ENCODE measurements at regions not wholly inside any gene's neighbourhood (a gene's known extent, or its start where the extent isn't known, plus 50 kb on each side); places are given as distances from the start of the nearest gene placed in this dataset.

- Histone ChIP-seq H3K4me3 (ENCODE audit: low read length in 3 of 3) (no peak overlapping the region), H3K4me1 (ENCODE audit: control insufficient read depth in 3 of 3, insufficient read depth in 3 of 3, low read length in 3 of 3) (peaks cover 0 to 4% (median 0%) of the 10 kb centered on the region in 3 donors), H3K9ac (ENCODE audit: low read depth in 1 of 3, low read length in 3 of 3) (no peak overlapping the region), H3K36me3 (ENCODE audit: control insufficient read depth in 3 of 3, insufficient read depth in 3 of 3, low read length in 3 of 3) (no peaks in the 10 kb centered on the region), H3K27ac (ENCODE audit: low read depth, low read length) (no peak overlapping the region), H3K9me3 (ENCODE audit: control insufficient read depth in 3 of 3, low read length in 3 of 3) (no peaks in the 10 kb centered on the region), H3K27me3 (ENCODE audit: control insufficient read depth in 3 of 3, insufficient read depth in 3 of 3, low read length in 3 of 3) (no peaks in the 10 kb centered on the region)
These were observed 294.1 kb upstream of the KAZN start for GRCh38 chr1:14304381-14304865.

- Histone ChIP-seq H3K27me3 (ENCODE audit: control insufficient read depth in 3 of 3, insufficient read depth in 3 of 3, low read length in 3 of 3) (no peaks in the 10 kb centered on the region), H3K4me3 (ENCODE audit: low read length in 3 of 3) (no peak overlapping the region), H3K9me3 (ENCODE audit: control insufficient read depth in 3 of 3, low read length in 3 of 3) (no peaks in the 10 kb centered on the region), H3K9ac (ENCODE audit: low read depth in 1 of 3, low read length in 3 of 3) (no peak overlapping the region), H3K36me3 (ENCODE audit: control insufficient read depth in 3 of 3, insufficient read depth in 3 of 3, low read length in 3 of 3) (no peaks in the 10 kb centered on the region), H3K27ac (ENCODE audit: low read depth, low read length) (no peak overlapping the region), H3K4me1 (ENCODE audit: control insufficient read depth in 3 of 3, insufficient read depth in 3 of 3, low read length in 3 of 3) (peaks cover 0 to 4% (median 0%) of the 10 kb centered on the region in 3 donors)
These were observed 290.0 kb upstream of the KAZN start for GRCh38 chr1:14308460-14308859.

GRCh38 chr1:14309984-14310383 is 288.5 kb upstream of the KAZN start:
- no peaks in the 10 kb centered on the region for H3K27me3 ChIP-seq (ENCODE audit: control insufficient read depth in 3 of 3, insufficient read depth in 3 of 3, low read length in 3 of 3)
- no peak overlapping the region for H3K9ac ChIP-seq (ENCODE audit: low read depth in 1 of 3, low read length in 3 of 3)
- H3K27ac ChIP-seq (ENCODE audit: low read depth, low read length): no peak overlapping the region
- H3K36me3 ChIP-seq (ENCODE audit: control insufficient read depth in 3 of 3, insufficient read depth in 3 of 3, low read length in 3 of 3): no peaks in the 10 kb centered on the region
- H3K9me3 ChIP-seq (ENCODE audit: control insufficient read depth in 3 of 3, low read length in 3 of 3): no peaks in the 10 kb centered on the region
- no peak overlapping the region for H3K4me3 ChIP-seq (ENCODE audit: low read length in 3 of 3)
- H3K4me1 ChIP-seq (ENCODE audit: control insufficient read depth in 3 of 3, insufficient read depth in 3 of 3, low read length in 3 of 3): peaks cover 0 to 4% (median 0%) of the 10 kb centered on the region in 3 donors

GRCh38 chr1:14310476-14310875 is 288.0 kb upstream of the KAZN start:
- Histone ChIP-seq H3K36me3 (ENCODE audit: control insufficient read depth in 3 of 3, insufficient read depth in 3 of 3, low read length in 3 of 3) (no peaks in the 10 kb centered on the region), H3K4me3 (ENCODE audit: low read length in 3 of 3) (no peak overlapping the region), H3K27ac (ENCODE audit: low read depth, low read length) (no peak overlapping the region), H3K9ac (ENCODE audit: low read depth in 1 of 3, low read length in 3 of 3) (no peak overlapping the region), H3K27me3 (ENCODE audit: control insufficient read depth in 3 of 3, insufficient read depth in 3 of 3, low read length in 3 of 3) (no peaks in the 10 kb centered on the region), H3K9me3 (ENCODE audit: control insufficient read depth in 3 of 3, low read length in 3 of 3) (no peaks in the 10 kb centered on the region), H3K4me1 (ENCODE audit: control insufficient read depth in 3 of 3, insufficient read depth in 3 of 3, low read length in 3 of 3) (peaks cover 0 to 4% (median 0%) of the 10 kb centered on the region in 3 donors)

- Histone ChIP-seq H3K27ac (ENCODE audit: low read depth, low read length) (no peak overlapping the region), H3K9ac (ENCODE audit: low read depth in 1 of 3, low read length in 3 of 3) (no peak overlapping the region), H3K27me3 (ENCODE audit: control insufficient read depth in 3 of 3, insufficient read depth in 3 of 3, low read length in 3 of 3) (no peaks in the 10 kb centered on the region), H3K4me3 (ENCODE audit: low read length in 3 of 3) (no peak overlapping the region), H3K4me1 (ENCODE audit: control insufficient read depth in 3 of 3, insufficient read depth in 3 of 3, low read length in 3 of 3) (no peaks in the 10 kb centered on the region), H3K9me3 (ENCODE audit: control insufficient read depth in 3 of 3, low read length in 3 of 3) (no peaks in the 10 kb centered on the region), H3K36me3 (ENCODE audit: control insufficient read depth in 3 of 3, insufficient read depth in 3 of 3, low read length in 3 of 3) (no peaks in the 10 kb centered on the region)
These were observed 284.6 kb upstream of the KAZN start for GRCh38 chr1:14313731-14314431.

GRCh38 chr1:14318830-14319229 is 279.7 kb upstream of the KAZN start:
- H3K36me3 ChIP-seq (ENCODE audit: control insufficient read depth in 3 of 3, insufficient read depth in 3 of 3, low read length in 3 of 3): no peaks in the 10 kb centered on the region
- no peaks in the 10 kb centered on the region for H3K9me3 ChIP-seq (ENCODE audit: control insufficient read depth in 3 of 3, low read length in 3 of 3)

GRCh38 chr1:14320518-14320917 is 278.0 kb upstream of the KAZN start:
- Histone ChIP-seq H3K4me3 (ENCODE audit: low read length in 3 of 3) (no peak overlapping the region), H3K27me3 (ENCODE audit: control insufficient read depth in 3 of 3, insufficient read depth in 3 of 3, low read length in 3 of 3) (no peaks in the 10 kb centered on the region), H3K27ac (ENCODE audit: low read depth, low read length) (no peak overlapping the region), H3K9me3 (ENCODE audit: control insufficient read depth in 3 of 3, low read length in 3 of 3) (no peaks in the 10 kb centered on the region), H3K4me1 (ENCODE audit: control insufficient read depth in 3 of 3, insufficient read depth in 3 of 3, low read length in 3 of 3) (no peaks in the 10 kb centered on the region), H3K9ac (ENCODE audit: low read depth in 1 of 3, low read length in 3 of 3) (no peak overlapping the region), H3K36me3 (ENCODE audit: control insufficient read depth in 3 of 3, insufficient read depth in 3 of 3, low read length in 3 of 3) (no peaks in the 10 kb centered on the region)

More at GRCh38 chr1:14318830-14319229, 279.7 kb upstream of the KAZN start:
- Histone ChIP-seq H3K4me3 (ENCODE audit: low read length in 3 of 3) (no peak overlapping the region), H3K27ac (ENCODE audit: low read depth, low read length) (no peak overlapping the region), H3K9ac (ENCODE audit: low read depth in 1 of 3, low read length in 3 of 3) (no peak overlapping the region), H3K4me1 (ENCODE audit: control insufficient read depth in 3 of 3, insufficient read depth in 3 of 3, low read length in 3 of 3) (no peaks in the 10 kb centered on the region), H3K27me3 (ENCODE audit: control insufficient read depth in 3 of 3, insufficient read depth in 3 of 3, low read length in 3 of 3) (no peaks in the 10 kb centered on the region)

GRCh38 chr1:14320986-14321385 is 277.5 kb upstream of the KAZN start:
- Histone ChIP-seq H3K9me3 (ENCODE audit: control insufficient read depth in 3 of 3, low read length in 3 of 3) (no peaks in the 10 kb centered on the region), H3K36me3 (ENCODE audit: control insufficient read depth in 3 of 3, insufficient read depth in 3 of 3, low read length in 3 of 3) (no peaks in the 10 kb centered on the region), H3K9ac (ENCODE audit: low read depth in 1 of 3, low read length in 3 of 3) (no peak overlapping the region), H3K4me1 (ENCODE audit: control insufficient read depth in 3 of 3, insufficient read depth in 3 of 3, low read length in 3 of 3) (no peaks in the 10 kb centered on the region), H3K27me3 (ENCODE audit: control insufficient read depth in 3 of 3, insufficient read depth in 3 of 3, low read length in 3 of 3) (no peaks in the 10 kb centered on the region), H3K27ac (ENCODE audit: low read depth, low read length) (no peak overlapping the region), H3K4me3 (ENCODE audit: low read length in 3 of 3) (no peak overlapping the region)

GRCh38 chr1:14321422-14321821 is 277.1 kb upstream of the KAZN start:
- Histone ChIP-seq H3K36me3 (ENCODE audit: control insufficient read depth in 3 of 3, insufficient read depth in 3 of 3, low read length in 3 of 3) (no peaks in the 10 kb centered on the region), H3K27me3 (ENCODE audit: control insufficient read depth in 3 of 3, insufficient read depth in 3 of 3, low read length in 3 of 3) (no peaks in the 10 kb centered on the region), H3K4me3 (ENCODE audit: low read length in 3 of 3) (no peak overlapping the region), H3K9me3 (ENCODE audit: control insufficient read depth in 3 of 3, low read length in 3 of 3) (no peaks in the 10 kb centered on the region), H3K27ac (ENCODE audit: low read depth, low read length) (no peak overlapping the region), H3K4me1 (ENCODE audit: control insufficient read depth in 3 of 3, insufficient read depth in 3 of 3, low read length in 3 of 3) (no peaks in the 10 kb centered on the region), H3K9ac (ENCODE audit: low read depth in 1 of 3, low read length in 3 of 3) (no peak overlapping the region)

- no peaks in the 10 kb centered on the region for H3K36me3 ChIP-seq (ENCODE audit: control insufficient read depth in 3 of 3, insufficient read depth in 3 of 3, low read length in 3 of 3)
- H3K9me3 ChIP-seq (ENCODE audit: control insufficient read depth in 3 of 3, low read length in 3 of 3): no peaks in the 10 kb centered on the region
- H3K4me3 ChIP-seq (ENCODE audit: low read length in 3 of 3): no peak overlapping the region
- no peaks in the 10 kb centered on the region for H3K4me1 ChIP-seq (ENCODE audit: control insufficient read depth in 3 of 3, insufficient read depth in 3 of 3, low read length in 3 of 3)
- no peak overlapping the region for H3K9ac ChIP-seq (ENCODE audit: low read depth in 1 of 3, low read length in 3 of 3)
- no peak overlapping the region for H3K27ac ChIP-seq (ENCODE audit: low read depth, low read length)
- H3K27me3 ChIP-seq (ENCODE audit: control insufficient read depth in 3 of 3, insufficient read depth in 3 of 3, low read length in 3 of 3): no peaks in the 10 kb centered on the region
These were observed 274.8 kb upstream of the KAZN start for GRCh38 chr1:14323568-14324247.

Measured in skeletal muscle tissue (tissue), 3 donors.